NB4 (cell line): ENCODE measurements at regions not wholly inside any gene's neighbourhood (a gene's known extent, or its start where the extent isn't known, plus 50 kb on each side); places are given as distances from the start of the nearest gene placed in this dataset.

Source experiments
- DNase-seq: peaks from one replicate; pipeline ENCODE4 v3.0.0; 2010; ENCODE audit warnings: low read depth
- H3K4me3 ChIP-seq: one replicate; pipeline ENCODE4 v1.5.1; 2011; ENCODE audit warnings: mild to moderate bottlenecking, low read depth, low read length, moderate library complexity
- CTCF ChIP-seq: IDR thresholded peaks from one replicate; pipeline ENCODE4 v1.5.1; 2012; ENCODE audit warnings: low read depth, low read length
- MAX ChIP-seq: IDR thresholded peaks from 2 replicates; pipeline ENCODE4 v1.6.1; 2011; ENCODE audit warnings: low read depth, low read length
- MYC ChIP-seq: IDR thresholded peaks from 2 replicates; pipeline ENCODE4 v1.6.1; 2011; ENCODE audit warnings: low read depth, low read length
- POLR2A ChIP-seq: IDR thresholded peaks from 2 replicates; pipeline ENCODE4 v1.6.1; 2011; ENCODE audit warnings: mild to moderate bottlenecking; ENCODE audit not compliant: insufficient read length; ENCODE audit errors: extremely low read depth

- no peak for DNase-seq
- TF ChIP-seq MYC (no peak), CTCF (no peak), MAX (no peak), POLR2A (no peak)
Measured at GRCh38 chr6:74867291-74867690, 338.6 kb downstream of the COL12A1 start.

DNA sequence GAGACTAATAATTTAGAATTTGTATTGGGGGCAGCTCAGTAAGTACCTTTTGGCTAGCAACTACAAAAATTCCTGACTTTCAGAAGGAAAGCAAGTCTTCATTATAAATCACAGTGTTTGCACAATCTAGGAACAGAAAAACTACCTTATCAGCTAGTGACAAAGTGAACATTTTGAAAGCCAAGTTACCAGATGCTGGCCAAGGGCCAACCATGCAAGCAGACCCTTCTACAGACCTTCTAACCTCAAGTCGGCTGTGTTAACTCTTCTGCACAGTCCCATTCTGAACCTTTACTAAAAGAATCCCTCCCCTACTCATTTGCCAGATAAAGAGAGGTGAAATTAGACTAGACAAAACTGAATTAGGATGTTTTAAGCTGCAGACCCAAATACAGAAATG, 341.9 kb downstream of the COL12A1 start:
- TF ChIP-seq MYC (no peak), CTCF (no peak), POLR2A (no peak), MAX (no peak)
- DNase-seq: no peak
- no peak overlapping the region for H3K4me3 ChIP-seq

More at GRCh38 chr6:74867291-74867690, 338.6 kb downstream of the COL12A1 start:
- no peak overlapping the region for H3K4me3 ChIP-seq

DNA sequence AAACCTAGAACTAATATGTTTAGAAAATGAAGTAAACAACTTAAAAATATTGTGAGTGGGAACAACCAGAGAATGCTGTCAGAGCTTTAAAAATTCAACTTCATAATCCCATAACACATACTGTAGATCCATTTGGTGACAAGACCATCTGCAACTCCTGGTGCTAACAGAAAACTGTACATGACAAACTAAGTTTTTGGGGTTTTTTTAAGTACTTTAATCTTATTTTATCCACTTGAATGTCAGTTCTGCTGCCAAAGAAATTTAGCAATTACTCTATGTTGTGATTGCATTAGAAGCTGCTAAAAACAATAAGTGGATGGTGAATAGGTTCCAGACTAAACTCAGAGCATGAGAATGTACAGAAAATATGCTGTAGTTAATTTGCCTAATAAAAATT, 345.4 kb downstream of the COL12A1 start:
- no peak for DNase-seq
- no peak overlapping the region for H3K4me3 ChIP-seq
- TF ChIP-seq MYC: no peak
- no peak for TF ChIP-seq POLR2A
- no peak for TF ChIP-seq MAX
- TF ChIP-seq CTCF: no peak

DNA sequence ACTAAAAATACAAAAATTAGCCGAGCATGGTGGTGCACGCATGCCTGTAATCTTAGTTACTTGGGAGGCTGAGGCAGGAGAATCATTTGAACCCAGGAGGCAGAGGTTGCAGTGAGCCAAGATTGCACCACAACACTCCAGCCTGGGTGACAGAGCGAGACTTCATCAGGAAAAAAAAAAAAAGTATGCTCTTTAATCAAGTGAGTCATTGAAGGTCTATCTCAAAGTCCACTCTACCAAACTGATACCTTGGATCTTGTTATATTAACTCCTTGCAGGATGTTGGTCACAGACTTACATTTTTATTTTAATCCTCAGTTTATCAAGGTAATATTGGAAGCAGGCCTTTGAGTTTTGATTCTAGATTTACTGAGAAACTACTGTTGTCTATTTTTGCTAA, 348.7 kb downstream of the COL12A1 start:
- DNase-seq: no peak
- TF ChIP-seq POLR2A (no peak), CTCF (no peak), MAX (no peak), MYC (no peak)
- no peak overlapping the region for H3K4me3 ChIP-seq

GRCh38 chr6:74853991-74854390, 351.9 kb downstream of the COL12A1 start:
- DNase-seq: no peak
- no peak for TF ChIP-seq POLR2A
- TF ChIP-seq CTCF: no peak
- TF ChIP-seq MAX: no peak
- no peak for TF ChIP-seq MYC

DNA sequence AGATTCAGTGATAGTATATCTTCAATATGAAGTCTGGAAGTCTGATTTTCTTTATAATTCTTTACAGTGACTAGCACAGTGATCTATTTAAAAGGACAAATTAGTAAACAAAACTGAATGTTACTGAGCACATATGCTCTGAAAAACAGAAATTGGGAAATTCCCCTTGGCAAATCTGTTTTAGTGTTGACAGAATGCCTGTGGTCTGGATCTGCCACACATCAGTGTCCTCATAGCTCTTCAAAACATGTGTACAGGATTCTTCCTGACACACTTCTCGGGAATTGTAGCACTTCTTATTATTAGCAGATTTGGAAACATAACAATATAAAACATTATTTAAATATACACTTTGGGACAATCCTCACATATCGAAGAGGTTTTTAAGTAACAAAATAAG, 354.3 kb downstream of the COL12A1 start:
- H3K4me3 ChIP-seq: no peak overlapping the region
- DNase-seq: no peak
- no peak for TF ChIP-seq POLR2A
- no peak for TF ChIP-seq CTCF
- no peak for TF ChIP-seq MYC
- TF ChIP-seq MAX: no peak

More at GRCh38 chr6:74853991-74854390, 351.9 kb downstream of the COL12A1 start:
- H3K4me3 ChIP-seq: no peak overlapping the region
